K562 (cell line): ENCODE measurements at regions not wholly inside any gene's neighbourhood (a gene's known extent, or its start where the extent isn't known, plus 50 kb on each side); places are given as distances from the start of the nearest gene placed in this dataset.

ENCODE experiments used
- ATF1 ChIP-seq, 2 experiments: fragments of 450-650 bp in 1 of 2; IDR thresholded peaks; 2 replicates each; pipeline ENCODE4 v1.6.1; 2016; ENCODE audit warnings: missing compliant biosample characterization in 1 of 2, missing genetic modification characterization in 1 of 2
- ATF3 ChIP-seq, 2 experiments: fragments of 450-650 bp in 1 of 2; sonication (generic) in 1 of 2; formaldehyde crosslinking in 1 of 2; IDR thresholded peaks in 1 of 2; conservative IDR thresholded peaks in 1 of 2; 2 replicates each; pipeline versions ENCODE4 v1.6.1 to v1.8.1; 2016 to 2023; ENCODE audit warnings: mild to moderate bottlenecking in 2 of 2, moderate library complexity in 2 of 2, inconsistent platforms in 1 of 2, missing genetic modification reagents in 1 of 2
- BMI1 ChIP-seq: fragments of 150-350 bp; IDR thresholded peaks from 2 replicates; pipeline ENCODE4 v1.6.1; 2014; ENCODE audit warnings: low read length
- CHCHD3 ChIP-seq: fragments of 250-450 bp; sonication (Bioruptor Pico); IDR thresholded peaks from 2 replicates; pipeline ENCODE4 v2.1.2; 2022; ENCODE audit warnings: mild to moderate bottlenecking
- POLR2AphosphoS2 ChIP-seq: IDR thresholded peaks from 2 replicates; pipeline ENCODE4 v1.6.1; 2012; ENCODE audit warnings: low read length, improper control_type of control experiment
- POLR2AphosphoS5 ChIP-seq: IDR thresholded peaks from 2 replicates; pipeline ENCODE4 v1.6.1; 2011; ENCODE audit warnings: mild to moderate bottlenecking, low read depth, low read length, moderate library complexity; ENCODE audit not compliant: control insufficient read depth, insufficient read depth
- SOX6 ChIP-seq: fragments of 450-650 bp; IDR thresholded peaks from 2 replicates; pipeline ENCODE4 v1.6.1; 2014; ENCODE audit warnings: mild to moderate bottlenecking
- TBP ChIP-seq: optimal IDR thresholded peaks from 2 replicates; pipeline ENCODE3; 2011; ENCODE audit warnings: low read depth, low read length, improper control_type of control experiment
- USF2 ChIP-seq: sonication (generic); formaldehyde crosslinking; IDR thresholded peaks from 2 replicates; pipeline ENCODE4 v1.5.0; 2020; ENCODE audit warnings: missing genetic modification reagents
- ZNF253 ChIP-seq: fragments of 250-450 bp; sonication (Bioruptor Pico); conservative IDR thresholded peaks from 2 replicates; pipeline ENCODE4 v1.6.1; 2021; ENCODE audit warnings: mild to moderate bottlenecking
- TF ChIP-seq, protein P1 (sequence below), 3 experiments: IDR thresholded peaks in 2 of 3; conservative IDR thresholded peaks in 1 of 3; 2 replicates each; pipeline ENCODE4 v1.5.1; 2011 to 2012; ENCODE audit warnings: low read length in 3 of 3, mild to moderate bottlenecking in 3 of 3, control low read depth in 2 of 3, improper control_type of control experiment in 1 of 3, inconsistent platforms in 1 of 3, low read depth in 1 of 3, mixed read lengths in 1 of 3, moderate library complexity in 1 of 3; ENCODE audit not compliant: insufficient read depth in 2 of 3

- no peak for TF ChIP-seq POLR2AphosphoS5
- no peak for TF ChIP-seq TBP
- TF ChIP-seq, protein P1, sequence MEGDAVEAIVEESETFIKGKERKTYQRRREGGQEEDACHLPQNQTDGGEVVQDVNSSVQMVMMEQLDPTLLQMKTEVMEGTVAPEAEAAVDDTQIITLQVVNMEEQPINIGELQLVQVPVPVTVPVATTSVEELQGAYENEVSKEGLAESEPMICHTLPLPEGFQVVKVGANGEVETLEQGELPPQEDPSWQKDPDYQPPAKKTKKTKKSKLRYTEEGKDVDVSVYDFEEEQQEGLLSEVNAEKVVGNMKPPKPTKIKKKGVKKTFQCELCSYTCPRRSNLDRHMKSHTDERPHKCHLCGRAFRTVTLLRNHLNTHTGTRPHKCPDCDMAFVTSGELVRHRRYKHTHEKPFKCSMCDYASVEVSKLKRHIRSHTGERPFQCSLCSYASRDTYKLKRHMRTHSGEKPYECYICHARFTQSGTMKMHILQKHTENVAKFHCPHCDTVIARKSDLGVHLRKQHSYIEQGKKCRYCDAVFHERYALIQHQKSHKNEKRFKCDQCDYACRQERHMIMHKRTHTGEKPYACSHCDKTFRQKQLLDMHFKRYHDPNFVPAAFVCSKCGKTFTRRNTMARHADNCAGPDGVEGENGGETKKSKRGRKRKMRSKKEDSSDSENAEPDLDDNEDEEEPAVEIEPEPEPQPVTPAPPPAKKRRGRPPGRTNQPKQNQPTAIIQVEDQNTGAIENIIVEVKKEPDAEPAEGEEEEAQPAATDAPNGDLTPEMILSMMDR (IDR thresholded peaks at IDR 0.05 in 2 of 3, conservative IDR thresholded peaks at IDR 0.05 in 1 of 3; ENCODE audit: insufficient read depth in 2 of 3, low read depth in 1 of 3, low read length in 3 of 3), result no peak
- TF ChIP-seq ATF1 (CRISPR knock-in tag; IDR thresholded peaks at IDR 0.05), result no peak
- no peak for TF ChIP-seq ATF1 (tag; IDR thresholded peaks at IDR 0.05)
- no peak for TF ChIP-seq POLR2AphosphoS2
- no peak for TF ChIP-seq ZNF253 (CRISPR knock-in tag)
- no peak for TF ChIP-seq ATF3 (IDR thresholded peaks at IDR 0.05)
- no peak for TF ChIP-seq ATF3 (CRISPR knock-in tag; conservative IDR thresholded peaks at IDR 0.05)
- TF ChIP-seq BMI1, result no peak
- TF ChIP-seq USF2, result no peak
- no peak for TF ChIP-seq CHCHD3 (CRISPR knock-in tag)
- no peak for TF ChIP-seq SOX6
Observed at GRCh38 chr17:5662409-5663085, 78.2 kb upstream of the NLRP1 start.
